Non-pigmented ciliary epithelial cell (primary cell): ENCODE measurements at regions not wholly inside any gene's neighbourhood (a gene's known extent, or its start where the extent isn't known, plus 50 kb on each side); places are given as distances from the start of the nearest gene placed in this dataset.
"Not testable (repeated sequence)": the region's sequence is repeated elsewhere in the genome, so short reads cannot be mapped to it uniquely, and the experiment has no call there.

Source experiments
- DNase-seq: peaks from one replicate; pipeline ENCODE4 v3.0.0-alpha.2; 2010; ENCODE audit warnings: low read depth

DNA sequence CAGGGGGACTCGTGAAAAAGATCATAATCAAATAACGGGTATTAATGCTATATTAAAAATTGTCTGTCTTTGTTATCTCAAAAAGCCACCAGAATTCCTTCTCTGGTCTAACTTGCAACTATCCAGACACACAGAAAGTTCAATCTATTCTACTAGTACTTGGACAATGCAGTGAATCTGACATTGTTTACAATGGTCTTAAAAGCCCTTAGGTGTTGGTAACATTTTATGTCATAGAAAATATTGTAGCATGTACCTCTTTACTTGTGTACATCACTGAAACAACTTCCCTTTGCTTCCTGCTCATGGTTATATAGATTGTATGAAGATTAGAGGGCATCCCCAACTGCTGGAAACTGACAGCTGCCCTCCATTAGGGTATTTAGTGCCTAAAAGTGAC lies 71.1 kb upstream of the PPP3CA start:
- DNase-seq: no peak

DNA sequence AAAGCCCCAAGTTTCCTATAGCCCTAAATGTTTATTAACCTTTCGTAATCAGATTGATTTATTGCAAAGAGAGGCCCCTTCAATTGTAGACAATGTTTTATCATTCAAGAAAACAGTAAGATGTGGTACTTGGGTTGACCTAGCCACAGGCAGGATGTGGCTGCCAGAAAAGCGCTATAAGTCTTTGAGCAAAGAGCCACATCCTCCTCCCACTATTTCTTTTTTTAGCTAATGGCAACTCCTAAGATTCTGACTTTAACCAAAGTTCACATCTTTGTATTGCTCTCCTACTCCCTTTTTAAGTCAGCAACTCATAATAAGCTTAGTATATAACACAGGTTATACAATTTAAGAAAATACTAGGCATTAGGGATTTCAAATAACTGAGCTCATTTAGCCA lies 70.7 kb upstream of the PPP3CA start:
- no peak for DNase-seq

DNA sequence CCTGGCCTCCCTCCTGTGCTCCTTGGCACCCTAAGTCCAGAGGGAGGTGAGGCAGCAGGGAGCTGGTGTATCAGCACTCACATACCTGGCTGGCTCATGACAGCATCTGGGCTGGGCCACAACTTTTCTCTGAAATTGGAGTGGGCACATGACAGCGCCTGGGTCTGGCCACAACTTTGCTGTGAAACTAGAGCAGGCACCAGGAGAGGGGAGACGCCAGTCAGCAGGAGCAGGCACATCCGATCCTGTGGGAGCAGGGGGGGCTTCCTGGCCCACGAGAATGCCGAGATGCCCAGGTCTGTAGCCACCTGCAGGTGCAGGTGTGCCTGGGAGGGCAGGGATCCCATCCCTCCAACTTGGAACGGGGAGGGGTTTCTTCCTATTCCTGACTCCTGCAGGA lies 69.7 kb upstream of the PPP3CA start:
- no peak for DNase-seq

DNA sequence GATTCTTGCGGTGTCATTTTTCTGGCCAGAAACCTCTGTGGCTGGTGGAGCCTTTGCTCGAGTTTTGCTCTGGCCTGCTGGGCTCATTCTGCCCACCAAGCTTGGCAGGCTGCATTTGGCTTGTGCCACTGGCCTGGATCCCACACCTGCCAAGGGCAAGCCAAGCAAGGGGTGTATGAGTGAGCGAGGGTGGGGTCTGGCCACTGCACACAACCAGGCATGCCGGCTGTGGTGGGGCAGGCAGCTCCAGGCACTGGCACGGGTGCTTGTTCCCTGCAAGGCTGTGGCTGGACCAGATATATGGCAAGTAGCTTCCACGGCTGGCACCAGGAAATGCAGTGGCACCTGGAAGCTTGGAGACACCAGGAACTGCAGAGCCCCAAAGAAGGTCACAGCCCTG lies 68.6 kb upstream of the PPP3CA start:
- DNase-seq: no peak

DNA sequence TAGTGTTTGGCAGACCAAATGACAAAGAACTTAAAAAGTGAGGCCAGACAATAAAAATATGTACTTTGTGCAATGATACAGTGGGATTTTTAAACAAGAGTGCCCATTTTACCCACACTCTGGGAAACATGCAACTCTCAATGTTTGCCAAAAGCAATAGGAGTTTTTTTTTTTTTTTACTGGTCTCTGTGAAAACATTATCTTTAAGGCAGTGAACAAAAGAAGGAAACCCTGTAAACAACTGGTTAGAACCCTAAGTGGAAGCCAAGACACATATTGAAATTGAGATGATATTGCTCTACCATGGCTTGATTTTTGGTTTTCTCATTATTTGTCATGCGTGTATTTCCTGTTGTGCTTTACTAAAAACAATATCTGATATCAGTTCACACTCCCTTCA lies 67.2 kb upstream of the PPP3CA start:
- DNase-seq: no peak

DNA sequence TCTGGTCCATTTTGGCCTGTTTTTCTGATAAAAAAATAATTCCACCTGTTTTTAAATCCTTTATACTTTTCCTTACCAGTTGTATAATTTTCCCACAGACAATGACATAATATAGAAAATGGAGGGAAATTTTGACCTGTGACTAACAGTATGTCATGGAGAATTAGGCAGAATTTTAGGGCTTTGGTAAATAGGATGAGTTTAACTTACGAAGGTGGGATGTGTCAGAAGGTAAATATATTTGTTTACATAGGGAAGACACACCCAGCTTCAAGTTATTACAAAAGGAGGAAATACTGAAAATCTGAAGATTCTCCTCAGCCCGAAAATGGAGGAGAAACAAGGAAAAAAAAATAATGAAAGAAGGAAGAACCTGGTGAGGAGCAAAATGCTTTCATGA lies 64.6 kb upstream of the PPP3CA start:
- DNase-seq: no peak

DNA sequence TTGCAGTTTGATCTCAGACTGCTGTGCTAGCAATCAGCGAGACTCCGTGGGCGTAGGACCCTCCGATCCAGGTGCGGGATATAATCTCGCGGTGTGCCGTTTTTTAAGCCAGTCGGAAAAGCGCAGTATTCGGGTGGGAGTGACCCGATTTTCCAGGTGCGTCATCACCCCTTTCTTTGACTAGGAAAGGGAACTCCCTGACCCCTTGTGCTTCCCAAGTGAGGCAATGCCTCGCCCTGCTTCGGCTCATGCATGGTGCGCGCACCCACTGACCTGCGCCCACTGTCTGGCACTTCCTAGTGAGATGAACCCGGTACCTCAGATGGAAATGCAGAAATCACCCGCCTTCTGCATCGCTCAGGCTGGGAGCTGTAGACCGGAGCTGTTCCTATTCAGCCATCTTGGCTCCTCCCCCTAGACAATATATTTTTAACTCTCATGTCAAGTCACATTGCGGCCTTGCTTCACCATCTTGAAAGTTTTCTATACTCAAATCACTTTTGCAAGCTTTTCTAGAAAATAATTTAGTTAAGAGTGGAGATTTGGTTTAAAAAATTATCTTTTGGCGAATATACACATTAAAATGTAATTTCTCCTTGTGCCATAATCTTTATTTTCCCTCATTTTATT lies 64.1 kb upstream of the PPP3CA start:
- DNase-seq: not testable (repeated sequence)

DNA sequence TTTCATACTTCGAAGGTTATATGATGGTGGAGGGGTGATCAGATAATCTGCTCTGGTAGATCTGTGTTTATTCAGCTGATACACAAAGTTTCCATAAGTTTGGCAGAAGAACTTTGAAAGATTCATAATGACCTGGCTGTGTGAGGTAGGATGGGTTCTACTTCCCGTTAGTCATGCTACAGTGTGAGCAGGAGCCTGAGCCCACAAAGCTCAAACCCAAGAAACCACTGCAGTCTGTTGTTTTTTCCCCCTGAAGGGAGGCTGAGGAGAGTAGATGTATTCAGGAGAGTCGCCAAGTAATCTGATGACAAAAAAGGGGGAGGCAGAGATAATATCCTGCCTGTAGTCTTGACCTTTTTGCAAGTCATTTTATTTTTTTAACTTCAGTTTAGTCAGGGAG lies 52.8 kb upstream of the PPP3CA start:
- peak; percentile 50 for DNase-seq

DNA sequence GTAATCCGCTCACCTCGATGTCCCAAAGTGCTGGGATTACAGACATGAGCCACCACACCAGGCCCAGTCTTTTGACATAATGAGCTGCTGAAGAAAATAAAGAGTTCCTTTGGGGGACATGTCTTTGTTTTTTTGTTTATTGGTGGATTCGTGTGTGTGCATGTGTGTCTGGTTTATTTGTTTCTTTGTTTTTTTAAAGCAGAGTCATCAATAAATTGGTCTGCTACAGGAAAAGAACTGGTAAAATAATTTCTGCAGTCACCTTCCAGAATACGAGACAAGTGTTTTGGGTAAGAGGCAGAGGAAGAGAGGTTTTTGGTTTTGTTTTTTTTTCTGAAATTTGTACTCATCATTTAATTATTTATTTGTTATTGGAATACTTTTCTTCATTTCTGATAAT lies 51.5 kb upstream of the PPP3CA start:
- no peak for DNase-seq
